GM12864 (cell line): ENCODE measurements at regions not wholly inside any gene's neighbourhood (a gene's known extent, or its start where the extent isn't known, plus 50 kb on each side); places are given as distances from the start of the nearest gene placed in this dataset.

Experiments used
- DNase-seq: peaks from one replicate; pipeline ENCODE4 v3.0.0-alpha.2; 2011; ENCODE audit warnings: low read depth
- H3K4me3 ChIP-seq: 2 replicates; pipeline ENCODE4 v1.5.1; 2011; ENCODE audit warnings: mild to moderate bottlenecking, low read depth, low read length, control low read depth
- TF ChIP-seq, protein P1 (sequence below): IDR thresholded peaks from 2 replicates; pipeline ENCODE4 v1.5.1; 2011; ENCODE audit warnings: low read depth, mild to moderate bottlenecking, moderate library complexity, low read length, control low read depth, inconsistent platforms; ENCODE audit errors: missing control alignments

DNA sequence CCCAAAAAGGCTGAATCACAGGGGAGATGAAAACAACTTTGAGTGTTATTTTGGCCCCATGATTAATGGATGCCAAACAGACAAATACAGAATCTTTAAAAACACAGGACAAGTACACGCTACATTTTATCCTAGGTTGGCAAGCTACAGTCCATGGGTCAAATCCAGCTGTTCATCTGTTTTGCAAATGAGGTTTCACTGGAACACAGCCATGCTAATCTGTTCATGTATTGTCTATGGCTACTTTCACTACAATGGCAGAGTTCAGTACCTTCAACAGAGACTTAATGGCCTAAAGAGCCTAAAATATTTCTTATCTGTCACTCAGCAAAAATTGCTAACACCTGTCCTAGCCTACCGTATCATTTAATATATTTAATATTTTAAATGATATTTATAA, 1548.5 kb upstream of the IGFBP7 start:
- TF ChIP-seq, protein P1, sequence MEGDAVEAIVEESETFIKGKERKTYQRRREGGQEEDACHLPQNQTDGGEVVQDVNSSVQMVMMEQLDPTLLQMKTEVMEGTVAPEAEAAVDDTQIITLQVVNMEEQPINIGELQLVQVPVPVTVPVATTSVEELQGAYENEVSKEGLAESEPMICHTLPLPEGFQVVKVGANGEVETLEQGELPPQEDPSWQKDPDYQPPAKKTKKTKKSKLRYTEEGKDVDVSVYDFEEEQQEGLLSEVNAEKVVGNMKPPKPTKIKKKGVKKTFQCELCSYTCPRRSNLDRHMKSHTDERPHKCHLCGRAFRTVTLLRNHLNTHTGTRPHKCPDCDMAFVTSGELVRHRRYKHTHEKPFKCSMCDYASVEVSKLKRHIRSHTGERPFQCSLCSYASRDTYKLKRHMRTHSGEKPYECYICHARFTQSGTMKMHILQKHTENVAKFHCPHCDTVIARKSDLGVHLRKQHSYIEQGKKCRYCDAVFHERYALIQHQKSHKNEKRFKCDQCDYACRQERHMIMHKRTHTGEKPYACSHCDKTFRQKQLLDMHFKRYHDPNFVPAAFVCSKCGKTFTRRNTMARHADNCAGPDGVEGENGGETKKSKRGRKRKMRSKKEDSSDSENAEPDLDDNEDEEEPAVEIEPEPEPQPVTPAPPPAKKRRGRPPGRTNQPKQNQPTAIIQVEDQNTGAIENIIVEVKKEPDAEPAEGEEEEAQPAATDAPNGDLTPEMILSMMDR = no peak
- DNase-seq = no peak
- no peak overlapping the region for H3K4me3 ChIP-seq

DNA sequence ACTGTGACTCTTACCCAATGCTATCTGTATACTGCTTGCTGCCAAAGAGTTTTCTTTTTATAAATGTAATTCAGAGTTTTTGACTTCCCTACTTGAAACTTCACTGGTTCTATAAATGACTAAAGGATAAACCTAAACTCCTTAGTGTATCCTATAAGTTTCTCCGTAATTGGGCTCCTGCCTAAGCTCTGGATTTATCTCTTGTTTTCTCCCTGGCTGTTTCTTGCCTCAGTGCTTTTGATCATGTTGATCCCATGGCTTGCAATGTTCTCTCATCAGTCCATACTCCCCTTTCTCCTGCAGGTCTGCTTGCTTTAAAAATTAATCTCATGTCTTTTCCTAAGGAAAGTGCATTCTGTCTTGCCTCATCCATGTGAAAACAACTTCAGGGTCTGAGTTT, 1543.1 kb upstream of the IGFBP7 start:
- TF ChIP-seq, protein P1 = no peak
- H3K4me3 ChIP-seq = no peak overlapping the region
- DNase-seq = no peak

DNA sequence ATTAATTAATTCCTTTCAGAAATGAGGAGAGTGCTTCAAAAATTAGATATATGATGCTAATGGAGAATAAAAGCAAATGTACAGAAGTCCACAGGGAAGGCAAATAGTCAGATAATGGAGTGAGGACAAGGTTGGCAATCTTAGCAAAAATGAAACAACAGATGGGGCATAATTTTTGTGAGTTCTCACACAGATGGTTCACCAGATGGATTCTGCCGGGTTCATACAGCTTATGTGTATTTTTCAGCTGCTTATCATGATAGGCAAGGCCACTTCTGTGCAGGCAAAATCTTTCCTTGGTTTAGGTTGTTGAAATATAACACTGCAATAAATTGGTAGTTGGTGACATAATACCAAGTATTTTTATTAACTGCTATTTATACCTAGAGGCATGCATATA, 1539.0 kb upstream of the IGFBP7 start:
- DNase-seq = no peak
- H3K4me3 ChIP-seq = no peak overlapping the region
- TF ChIP-seq, protein P1 = no peak

DNA sequence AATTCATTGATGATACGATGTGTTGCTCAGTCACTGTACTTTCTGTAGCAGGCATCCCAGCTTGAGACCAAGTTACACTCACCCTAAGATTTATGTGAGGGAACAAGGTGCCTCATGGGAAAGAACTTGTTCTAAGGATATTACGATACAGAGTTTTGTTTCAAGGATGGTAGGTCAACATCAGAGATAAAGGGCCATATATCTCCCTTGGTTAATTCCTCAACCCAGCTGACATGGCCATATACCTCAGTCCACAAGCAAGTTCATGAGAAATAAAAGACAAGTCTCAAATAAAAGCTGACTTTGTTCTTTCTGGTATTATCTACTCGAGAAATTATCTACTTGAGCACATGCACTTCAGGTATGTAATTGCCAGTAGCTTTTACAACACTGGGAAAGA, 1535.9 kb upstream of the IGFBP7 start:
- TF ChIP-seq, protein P1 = no peak
- no peak overlapping the region for H3K4me3 ChIP-seq
- DNase-seq = no peak

DNA sequence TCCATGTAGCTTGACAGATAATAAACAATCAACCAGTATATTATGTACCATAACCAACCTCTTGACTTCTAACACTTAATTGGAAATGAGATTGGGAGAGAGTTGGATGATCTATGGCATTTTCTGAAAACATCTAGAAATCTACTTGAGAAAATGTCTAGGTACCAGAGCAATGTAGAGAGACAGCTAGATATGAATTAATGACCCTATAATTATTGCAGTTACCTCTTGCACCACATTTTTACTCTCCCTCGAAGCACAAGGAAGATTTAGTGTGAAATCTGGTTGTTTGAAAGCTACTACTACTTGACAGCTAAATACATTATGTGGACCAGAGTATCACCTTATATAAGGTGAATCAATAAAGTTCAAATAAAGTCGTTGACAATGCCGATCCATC, 1534.4 kb upstream of the IGFBP7 start:
- no peak for DNase-seq
- H3K4me3 ChIP-seq = no peak overlapping the region
- TF ChIP-seq, protein P1 = no peak

DNA sequence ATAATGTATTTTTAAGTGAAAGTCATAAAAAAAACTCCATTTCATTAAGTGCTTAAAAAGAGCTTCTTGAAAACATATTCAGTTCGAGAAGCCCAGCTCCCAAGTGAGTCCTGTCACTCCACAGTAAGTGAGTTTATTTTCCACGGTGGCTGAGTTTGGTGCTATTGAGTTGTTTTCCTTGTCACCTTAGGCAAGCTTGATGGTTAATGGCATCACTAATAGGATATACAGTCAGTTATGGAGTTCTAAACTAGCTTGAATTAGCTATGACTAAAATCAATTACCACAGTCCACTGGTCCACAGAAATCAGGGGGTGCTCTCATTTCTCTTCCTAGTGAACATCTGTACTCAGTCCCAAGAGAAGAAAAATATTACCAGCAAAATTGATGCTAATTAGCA, 1526.2 kb upstream of the IGFBP7 start:
- DNase-seq = no peak
- TF ChIP-seq, protein P1 = no peak
- no peak overlapping the region for H3K4me3 ChIP-seq

DNA sequence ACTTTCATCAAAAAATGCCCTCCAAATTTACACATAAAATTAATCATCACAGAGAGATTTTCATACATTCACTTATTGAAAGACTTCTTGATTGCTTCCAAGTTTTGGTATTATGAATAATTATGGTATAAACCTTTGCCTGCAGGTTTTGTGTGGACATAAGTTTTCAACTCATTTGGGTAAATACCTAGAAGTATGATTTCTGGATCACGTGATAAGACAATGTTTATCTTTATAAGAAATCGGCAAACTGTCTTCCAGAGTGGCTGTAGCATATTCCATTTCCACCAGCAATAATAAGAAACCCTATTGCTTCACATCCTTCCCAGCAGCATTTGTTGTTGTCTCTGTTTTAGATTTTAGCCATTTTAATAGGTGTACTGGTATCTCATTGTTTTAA, 1507.0 kb upstream of the IGFBP7 start:
- no peak for DNase-seq
- TF ChIP-seq, protein P1 = no peak
- no peak overlapping the region for H3K4me3 ChIP-seq
